ENCODE measurements at regions not wholly inside any gene's neighbourhood (a gene's known extent, or its start where the extent isn't known, plus 50 kb on each side); places are given as distances from the start of the nearest gene placed in this dataset.

GRCh38 chr7:149683181-149683580 lies 90.2 kb downstream of the ZNF467 start:
- TF ChIP-seq CTCF (IDR thresholded peaks at IDR 0.05; ENCODE audit: borderline replicate concordance, extremely low read depth, low read length, poor library complexity, severe bottlenecking) (no peak), EZH2 (IDR thresholded peaks at IDR 0.05; ENCODE audit: borderline replicate concordance, low read depth, low read length, severe bottlenecking) (no peak)

All from DND-41 (cell line).